ENCODE measurements at regions not wholly inside any gene's neighbourhood (a gene's known extent, or its start where the extent isn't known, plus 50 kb on each side); places are given as distances from the start of the nearest gene placed in this dataset.

DNA sequence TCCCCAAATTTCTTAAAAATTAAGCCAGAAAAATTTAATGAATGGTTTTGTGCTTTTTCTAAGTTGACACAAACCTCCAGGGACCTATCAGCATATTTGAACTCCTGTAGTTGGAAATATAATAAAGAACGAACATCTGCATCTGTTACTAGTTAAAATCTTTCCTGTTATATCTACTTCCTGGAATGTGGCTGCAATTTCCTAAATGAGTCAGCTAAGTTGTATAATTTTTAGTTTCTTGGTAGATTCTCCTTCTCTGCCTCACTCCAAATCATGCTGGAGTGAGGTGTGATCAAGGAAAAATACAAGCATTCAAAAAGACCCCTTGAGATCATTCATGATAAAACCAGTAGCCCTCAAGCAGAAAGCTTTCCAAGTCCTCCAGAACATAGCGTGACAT is 106.2 kb upstream of the MCTP2 start:
- TF ChIP-seq, protein P1, sequence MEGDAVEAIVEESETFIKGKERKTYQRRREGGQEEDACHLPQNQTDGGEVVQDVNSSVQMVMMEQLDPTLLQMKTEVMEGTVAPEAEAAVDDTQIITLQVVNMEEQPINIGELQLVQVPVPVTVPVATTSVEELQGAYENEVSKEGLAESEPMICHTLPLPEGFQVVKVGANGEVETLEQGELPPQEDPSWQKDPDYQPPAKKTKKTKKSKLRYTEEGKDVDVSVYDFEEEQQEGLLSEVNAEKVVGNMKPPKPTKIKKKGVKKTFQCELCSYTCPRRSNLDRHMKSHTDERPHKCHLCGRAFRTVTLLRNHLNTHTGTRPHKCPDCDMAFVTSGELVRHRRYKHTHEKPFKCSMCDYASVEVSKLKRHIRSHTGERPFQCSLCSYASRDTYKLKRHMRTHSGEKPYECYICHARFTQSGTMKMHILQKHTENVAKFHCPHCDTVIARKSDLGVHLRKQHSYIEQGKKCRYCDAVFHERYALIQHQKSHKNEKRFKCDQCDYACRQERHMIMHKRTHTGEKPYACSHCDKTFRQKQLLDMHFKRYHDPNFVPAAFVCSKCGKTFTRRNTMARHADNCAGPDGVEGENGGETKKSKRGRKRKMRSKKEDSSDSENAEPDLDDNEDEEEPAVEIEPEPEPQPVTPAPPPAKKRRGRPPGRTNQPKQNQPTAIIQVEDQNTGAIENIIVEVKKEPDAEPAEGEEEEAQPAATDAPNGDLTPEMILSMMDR (IDR thresholded peaks at IDR 0.05), result no peak
- TF ChIP-seq POLR2A (IDR thresholded peaks at IDR 0.05), result no peak

Measured in uterus (tissue), 2 donors.